CD4-positive, alpha-beta T cell treated with Interleukin-1 beta for 1 hour (primary cell): ENCODE measurements at regions not wholly inside any gene's neighbourhood (a gene's known extent, or its start where the extent isn't known, plus 50 kb on each side); places are given as distances from the start of the nearest gene placed in this dataset.
"Not testable (repeated sequence)": the region's sequence is repeated elsewhere in the genome, so short reads cannot be mapped to it uniquely, and the experiment has no call there.

Experiments
- DNase-seq, 2 donors: peaks; one replicate each; pipeline ENCODE4 v3.0.0-alpha.2; 2020 to 2022

GRCh38 chr5:42949348-42950115, 90.6 kb downstream of the ANXA2R start:
- DNase-seq = peak; percentile 82 to 85

- no peak for DNase-seq
Measured at GRCh38 chr5:42948961-42949347, 91.2 kb downstream of the ANXA2R start.

- DNase-seq = no peak
Measured at GRCh38 chr5:42944989-42945388, 95.1 kb downstream of the ANXA2R start.

- no peak for DNase-seq
Measured at GRCh38 chr5:42943931-42944631, 96.0 kb downstream of the ANXA2R start.

GRCh38 chr5:42940853-42941252, 99.3 kb downstream of the ANXA2R start:
- DNase-seq = no peak

DNA sequence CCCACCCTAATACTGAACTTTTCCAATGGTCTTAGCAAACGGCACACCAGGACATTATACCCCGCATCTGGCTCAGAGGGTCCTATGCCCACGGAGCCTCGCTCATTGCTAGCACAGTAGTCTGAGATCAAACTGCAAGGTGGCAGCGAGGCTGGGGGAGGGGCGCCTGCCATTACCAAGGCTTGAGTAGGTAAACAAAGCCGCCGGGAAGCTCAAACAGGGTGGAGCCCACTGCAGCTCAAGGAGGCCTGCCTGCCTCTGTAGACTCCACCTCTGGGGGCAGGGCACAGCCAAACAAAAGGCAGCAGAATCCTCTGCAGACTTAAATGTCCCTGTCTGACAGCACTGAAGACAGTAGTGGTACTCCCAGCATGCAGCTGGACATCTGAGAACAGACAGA, 108.1 kb downstream of the ANXA2R start:
- DNase-seq = not testable (repeated sequence)

DNA sequence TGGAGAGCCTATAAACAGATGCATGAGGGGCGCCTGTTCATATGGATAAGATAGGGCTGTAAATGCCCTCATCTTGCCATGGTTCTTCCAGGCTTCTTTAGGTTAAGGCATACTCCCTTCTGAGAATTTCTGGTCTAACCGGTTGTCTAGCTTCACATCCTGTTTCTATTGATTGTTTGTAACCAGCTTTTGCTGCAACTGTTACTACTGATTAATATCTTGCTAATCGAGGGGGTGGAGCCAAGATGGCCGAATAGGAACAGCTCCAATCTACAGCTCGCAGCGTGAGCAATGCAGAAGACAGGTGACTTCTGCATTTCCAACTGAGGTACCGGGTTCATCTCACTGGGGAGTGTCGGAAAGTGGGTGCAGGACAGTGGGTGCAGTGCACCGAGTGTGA, 108.7 kb downstream of the ANXA2R start:
- not testable (repeated sequence) for DNase-seq

- no peak for DNase-seq
Measured at GRCh38 chr5:42930934-42931333, 109.2 kb downstream of the ANXA2R start.

- DNase-seq = no peak
Measured at GRCh38 chr5:42929871-42930270, 110.2 kb downstream of the ANXA2R start.

- no peak for DNase-seq
Measured at GRCh38 chr5:42927730-42928129, 112.4 kb downstream of the ANXA2R start.

- DNase-seq = no peak
Measured at GRCh38 chr5:42924686-42925085, 113.0 kb upstream of the SELENOP start.

GRCh38 chr5:42924226-42924625, 112.5 kb upstream of the SELENOP start:
- no peak for DNase-seq

- DNase-seq = no peak
Measured at GRCh38 chr5:42923710-42924109, 112.0 kb upstream of the SELENOP start.

DNA sequence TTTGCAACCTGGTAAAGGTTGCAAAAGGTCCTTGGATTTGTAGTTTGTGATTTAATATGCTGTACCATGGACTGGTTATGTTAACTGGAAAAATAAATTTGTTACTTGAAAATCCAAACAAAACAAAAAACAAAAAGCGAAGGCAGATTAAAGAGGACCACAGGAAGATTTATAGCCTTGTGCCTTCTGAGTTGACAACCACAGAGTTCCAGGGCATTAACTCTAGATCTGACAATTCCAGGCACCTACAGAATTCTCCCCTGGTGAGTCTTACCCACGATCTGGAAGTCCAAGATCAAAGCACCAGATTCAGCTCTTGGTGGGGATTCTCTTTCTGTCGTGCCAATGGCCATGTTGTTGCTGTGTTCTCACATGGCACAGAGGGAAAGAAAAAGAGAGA, 107.9 kb upstream of the SELENOP start:
- no peak for DNase-seq

GRCh38 chr5:42915306-42915866, 103.7 kb upstream of the SELENOP start:
- DNase-seq = no peak

DNA sequence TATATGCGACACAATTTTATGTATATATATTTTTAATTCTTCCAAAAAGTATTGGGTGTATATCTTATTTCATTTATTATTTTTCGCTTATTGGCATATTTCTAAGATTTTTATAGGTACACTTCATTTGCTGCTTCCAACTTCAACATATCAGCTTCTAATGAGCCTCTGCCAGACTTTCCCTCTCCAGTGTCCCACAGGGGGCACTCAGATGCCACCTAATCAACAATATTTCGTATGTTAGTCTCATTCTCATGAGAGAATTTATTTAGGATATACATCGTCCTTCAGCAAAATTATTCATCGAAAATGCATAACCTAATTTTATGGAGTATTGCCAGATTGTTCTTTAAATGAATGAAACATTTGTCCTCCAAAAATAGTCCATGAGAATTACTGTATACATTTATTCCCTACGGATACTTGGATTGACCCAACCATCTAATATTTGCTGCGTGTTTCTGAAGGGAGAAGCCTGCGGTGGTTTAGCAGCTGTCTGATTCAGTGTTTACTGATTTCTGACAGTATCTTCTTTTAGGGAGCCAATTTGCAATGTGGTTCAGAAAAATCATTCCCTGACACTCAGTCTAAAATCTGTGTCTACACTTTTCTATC, 100.6 kb upstream of the SELENOP start:
- DNase-seq = peak; percentile 58 to 71

DNA sequence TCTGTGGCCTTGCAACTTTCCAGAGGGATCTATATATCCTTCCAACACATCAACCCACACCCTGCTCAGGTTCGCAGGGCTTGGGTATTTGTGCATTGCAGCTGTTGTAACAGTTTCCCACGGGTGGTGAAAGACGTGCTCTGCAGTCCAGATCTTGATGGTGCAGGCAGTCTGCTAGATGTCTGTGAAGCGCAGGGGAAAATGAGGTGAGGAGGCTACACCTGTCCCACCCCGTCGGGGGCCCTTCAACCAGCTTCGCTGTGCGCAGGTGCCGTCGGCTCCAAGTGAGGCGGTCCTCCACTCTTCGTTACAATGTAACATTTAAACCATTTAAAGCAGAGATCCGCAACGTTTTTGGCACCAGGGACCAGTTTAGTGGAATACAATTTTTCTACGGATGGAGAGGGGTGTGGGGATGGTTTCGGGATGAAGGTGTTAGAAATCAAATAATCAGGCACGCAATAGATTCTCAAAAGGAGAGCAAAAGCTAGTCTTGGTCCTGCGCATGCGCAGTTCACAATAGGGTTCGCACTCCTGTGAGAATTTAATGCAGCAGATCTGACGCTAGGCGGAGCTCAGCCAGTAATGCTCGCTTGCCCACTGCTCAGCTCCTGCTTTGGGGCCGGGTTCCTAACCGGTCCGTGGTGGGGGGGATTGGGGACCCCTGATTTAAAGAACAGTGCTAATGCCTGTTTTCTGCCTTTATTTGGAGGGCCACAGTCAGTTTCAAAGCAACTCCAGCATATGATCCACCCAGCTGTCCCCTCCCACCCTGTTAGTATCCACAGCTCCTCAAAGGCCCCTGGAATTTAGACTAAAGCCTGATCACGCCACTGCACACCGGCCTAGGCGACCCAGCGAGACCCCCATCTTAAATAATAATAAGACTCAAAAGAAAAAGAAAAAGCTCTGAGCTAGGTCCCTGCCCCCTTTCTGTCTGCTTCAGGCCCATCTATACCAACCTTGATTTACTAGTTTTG, 97.1 kb upstream of the SELENOP start:
- peak; percentile 92 to 93 for DNase-seq

DNA sequence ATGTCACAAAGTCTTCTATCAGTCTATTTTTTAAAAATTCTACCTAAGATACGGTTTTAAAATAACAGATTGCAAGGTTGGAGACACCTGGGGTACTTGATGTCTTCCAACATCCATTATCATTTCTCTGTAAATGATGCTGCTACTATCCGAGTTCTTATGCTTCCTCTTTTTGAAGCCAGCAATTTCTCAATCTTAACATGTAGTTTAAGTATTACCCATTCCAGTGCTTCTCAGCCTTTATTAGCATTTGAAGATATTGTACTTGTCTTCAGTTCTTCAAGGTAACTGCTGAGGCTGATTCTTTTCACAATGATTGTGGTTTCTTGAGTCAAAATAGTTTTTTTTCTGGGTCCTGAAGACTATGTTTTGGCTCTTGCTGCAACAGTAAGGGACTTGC, 96.4 kb upstream of the SELENOP start:
- no peak for DNase-seq

GRCh38 chr5:42905827-42906226, 94.1 kb upstream of the SELENOP start:
- DNase-seq = no peak

GRCh38 chr5:42900734-42901133, 89.0 kb upstream of the SELENOP start:
- no peak for DNase-seq

GRCh38 chr5:42898760-42899159, 87.1 kb upstream of the SELENOP start:
- DNase-seq = no peak

DNA sequence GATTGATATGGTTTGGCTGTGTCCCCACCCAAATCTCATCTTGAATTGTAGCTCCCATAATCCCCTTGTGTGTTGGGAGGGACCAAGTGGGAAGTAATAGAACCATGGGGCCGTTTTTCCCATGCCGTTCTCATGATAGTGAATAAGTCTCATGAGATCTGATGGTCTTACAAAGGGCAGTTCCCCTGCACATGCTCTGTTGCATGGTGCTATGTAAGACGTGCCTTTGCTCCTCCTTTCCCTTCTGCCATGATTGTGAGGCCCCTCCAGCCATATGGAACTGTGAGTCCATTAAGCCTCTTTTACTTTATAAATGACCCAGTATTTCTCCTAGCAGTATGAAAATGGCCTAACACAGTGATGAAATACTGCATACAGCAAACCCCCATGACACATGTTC, 84.8 kb upstream of the SELENOP start:
- DNase-seq = no peak

GRCh38 chr5:42894057-42894456, 82.4 kb upstream of the SELENOP start:
- no peak for DNase-seq
